ENCODE measurements at regions not wholly inside any gene's neighbourhood (a gene's known extent, or its start where the extent isn't known, plus 50 kb on each side); places are given as distances from the start of the nearest gene placed in this dataset.

DNA sequence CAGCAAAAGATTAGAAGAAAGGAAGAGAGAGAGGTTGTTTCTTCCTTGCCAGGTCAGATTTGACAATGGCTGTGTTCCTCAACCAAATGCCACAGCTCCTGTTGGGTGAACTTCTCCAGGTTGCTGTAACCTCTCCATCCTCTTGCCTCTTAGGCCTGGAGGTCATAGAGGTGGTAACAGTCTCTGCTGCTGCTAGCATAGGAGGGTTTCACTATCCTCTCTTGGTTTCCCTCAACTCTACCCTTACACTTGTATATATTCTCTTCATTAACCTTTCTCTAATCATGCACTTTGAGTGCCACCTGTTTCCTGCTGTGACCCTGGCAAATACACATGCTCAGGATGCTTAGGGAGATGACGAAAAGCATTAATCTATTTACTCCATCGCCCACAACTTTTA lies 67.7 kb upstream of the HIF1A start:
- DNase-seq: no peak

DNA sequence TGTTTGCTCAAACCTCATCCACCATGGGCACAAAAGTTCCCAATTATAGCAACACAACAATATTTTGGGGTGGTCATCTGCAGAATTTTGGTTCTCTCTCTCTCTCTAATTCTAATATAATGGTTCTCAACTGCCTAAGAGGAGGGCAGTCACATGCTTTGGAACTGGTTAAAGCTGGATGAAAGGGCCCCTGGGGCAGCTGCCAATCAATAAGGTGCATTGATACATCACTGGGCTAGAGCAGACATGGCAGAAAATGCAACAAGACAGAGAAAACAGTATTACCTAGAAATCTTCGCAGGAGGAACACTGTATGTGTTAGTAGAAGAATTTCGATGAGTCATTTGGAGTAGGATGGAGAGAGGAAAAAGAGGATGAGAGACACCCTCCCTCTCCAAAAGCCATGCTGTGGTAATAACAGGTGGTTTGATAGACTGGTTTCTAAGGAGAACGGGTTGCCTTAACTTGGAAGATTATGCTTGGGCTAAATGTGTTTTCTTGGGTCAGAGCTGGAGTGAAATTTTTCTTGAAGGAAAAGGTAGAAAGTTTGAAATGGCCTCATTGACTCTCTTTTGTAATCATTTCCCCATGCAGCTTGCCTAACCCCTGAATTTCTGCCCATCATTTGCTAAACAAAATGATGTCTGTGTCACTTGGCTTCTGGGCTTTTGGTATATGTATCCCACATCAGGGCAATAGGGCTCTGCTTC lies 67.1 kb upstream of the HIF1A start:
- DNase-seq: no peak

GRCh38 chr14:61630399-61631044 lies 64.8 kb upstream of the HIF1A start:
- DNase-seq: no peak

DNA sequence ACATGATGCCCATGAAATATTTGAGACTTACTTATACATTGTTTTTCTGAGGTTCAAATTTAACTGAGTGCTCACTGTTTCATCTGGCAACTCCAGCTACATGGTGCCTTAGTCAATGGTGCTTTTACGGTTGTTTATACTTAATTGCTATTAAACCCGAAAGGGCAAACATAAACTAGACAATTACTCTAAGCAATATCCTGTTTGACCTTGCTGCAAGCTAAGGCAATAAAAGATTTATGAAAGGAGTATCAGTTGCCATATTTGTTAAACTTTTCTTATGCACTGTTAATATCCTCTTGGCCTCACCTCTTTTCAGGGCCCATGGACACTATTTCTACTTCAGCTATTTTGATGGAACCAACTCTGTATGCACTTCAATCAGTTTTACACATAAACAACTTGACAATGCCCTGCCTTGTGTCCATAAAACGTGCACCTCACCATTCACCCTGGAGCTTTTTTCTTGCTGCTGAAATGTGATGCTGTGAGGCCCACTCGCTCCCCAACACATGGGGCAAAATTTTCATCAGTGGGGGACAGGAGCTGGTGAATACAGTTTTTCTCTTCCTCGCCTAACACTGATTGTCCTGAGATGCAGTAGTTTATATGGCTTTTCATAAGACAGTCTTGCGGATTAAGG lies 64.1 kb upstream of the HIF1A start:
- no peak for DNase-seq

GRCh38 chr14:61632401-61632800 lies 62.9 kb upstream of the HIF1A start:
- DNase-seq: no peak

- DNase-seq: no peak
Observed at GRCh38 chr14:61632807-61633206, 62.5 kb upstream of the HIF1A start.

GRCh38 chr14:61636291-61636690 lies 59.0 kb upstream of the HIF1A start:
- DNase-seq: no peak

DNA sequence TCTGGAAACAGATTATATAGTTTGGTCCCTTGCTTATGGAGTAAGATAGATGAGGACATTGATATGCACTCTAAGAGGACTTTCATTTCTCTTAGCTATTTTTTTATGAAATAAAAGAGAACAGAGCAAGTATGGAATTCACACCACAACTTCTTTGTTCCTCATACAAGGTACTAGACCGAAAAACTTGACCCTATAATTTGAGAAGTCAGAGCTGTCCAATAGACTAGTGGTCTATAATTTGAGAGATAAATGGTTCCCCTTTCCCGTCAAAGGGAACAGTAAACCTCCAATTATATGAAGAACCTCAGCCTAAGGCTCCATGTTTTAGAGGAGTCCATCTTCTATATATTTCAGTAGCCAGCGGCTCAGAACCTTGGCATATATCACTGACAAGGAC lies 58.5 kb upstream of the HIF1A start:
- DNase-seq: no peak

GRCh38 chr14:61638595-61639387 lies 56.5 kb upstream of the HIF1A start:
- no peak for DNase-seq

- no peak for DNase-seq
Observed at GRCh38 chr14:61640158-61641136, 54.9 kb upstream of the HIF1A start.

- no peak for DNase-seq
Observed at GRCh38 chr14:61641914-61642613, 53.2 kb upstream of the HIF1A start.

- DNase-seq: no peak
Observed at GRCh38 chr14:61642614-61642982, 52.7 kb upstream of the HIF1A start.

GRCh38 chr14:61643555-61643954 lies 51.8 kb upstream of the HIF1A start:
- no peak for DNase-seq

GRCh38 chr14:61644175-61644574 lies 51.1 kb upstream of the HIF1A start:
- no peak for DNase-seq

DNA sequence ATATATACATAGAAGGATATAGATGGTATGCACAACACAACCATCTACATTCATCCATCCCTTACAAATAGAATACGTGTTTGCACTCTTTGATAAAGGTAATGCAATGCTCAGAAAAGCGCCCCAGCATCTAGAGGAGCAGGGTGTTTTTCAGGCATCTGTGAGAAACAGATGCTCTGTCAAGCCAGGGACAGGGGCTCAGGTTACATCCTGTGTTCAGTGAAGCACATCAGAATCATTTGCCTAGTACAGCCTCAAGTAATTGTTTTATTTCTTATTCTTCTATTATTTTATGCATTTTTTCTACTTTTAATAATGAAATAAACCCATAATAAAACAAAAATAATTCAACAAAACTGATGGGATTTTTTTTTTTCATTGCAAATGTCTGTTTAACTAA lies 50.5 kb upstream of the HIF1A start:
- no peak for DNase-seq

GRCh38 chr14:61645247-61645646 lies 50.1 kb upstream of the HIF1A start:
- DNase-seq: no peak

Data from stimulated activated CD4-positive, alpha-beta T cell treated with anti-CD3 and anti-CD28 coated beads, Interleukin-4, amount 100 ng/mL, for 24 hours (primary cell).